Activated CD4-positive, alpha-beta T cell treated with anti-CD3 and anti-CD28 coated beads, Interleukin-2, amount 50 U/mL, for 4 hours (primary cell): ENCODE measurements at regions not wholly inside any gene's neighbourhood (a gene's known extent, or its start where the extent isn't known, plus 50 kb on each side); places are given as distances from the start of the nearest gene placed in this dataset.
"Not testable (repeated sequence)": the region's sequence is repeated elsewhere in the genome, so short reads cannot be mapped to it uniquely, and the experiment has no call there.

Experiments
- DNase-seq, 2 experiments: peaks; one replicate each; pipeline ENCODE4 v3.0.0-alpha.2; 2020

DNA sequence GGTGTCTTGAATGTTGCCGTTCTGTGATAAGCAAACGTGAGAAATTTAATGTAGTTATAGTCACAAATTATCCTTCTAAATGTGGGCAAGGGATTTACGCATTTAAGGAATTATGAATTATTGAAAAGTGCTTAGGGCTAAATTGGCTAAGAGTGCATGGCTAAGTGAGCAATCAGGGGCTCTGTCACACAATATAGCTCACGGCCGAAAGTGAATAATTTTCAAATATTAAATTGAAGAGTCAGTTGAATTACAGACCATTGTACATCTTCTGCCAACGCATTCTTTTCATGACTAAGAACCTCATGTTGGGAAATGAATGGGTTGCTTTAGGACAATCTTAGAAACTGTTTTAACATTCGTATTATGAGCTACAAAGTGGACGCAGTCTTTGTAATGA, 1832.9 kb upstream of the LRRTM1 start:
- DNase-seq, result no peak

DNA sequence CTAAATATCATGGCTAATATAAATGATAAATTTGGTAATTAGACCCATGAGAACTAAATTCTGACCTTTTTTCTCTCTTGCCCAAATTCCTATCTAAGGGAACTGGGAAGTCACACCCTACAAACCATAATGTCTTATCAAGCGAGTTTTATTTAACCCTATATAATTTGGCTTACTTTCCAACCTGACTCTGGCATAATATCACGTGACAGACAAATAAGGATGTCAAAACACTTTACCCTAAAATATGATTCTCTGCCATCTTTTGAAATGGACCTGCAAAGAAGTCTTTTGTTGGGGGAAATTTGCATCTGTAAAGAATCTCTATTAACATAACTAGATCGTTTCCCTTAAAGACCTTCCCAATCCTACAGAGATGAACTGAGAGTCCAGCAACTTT, 1823.5 kb upstream of the LRRTM1 start:
- no peak for DNase-seq

DNA sequence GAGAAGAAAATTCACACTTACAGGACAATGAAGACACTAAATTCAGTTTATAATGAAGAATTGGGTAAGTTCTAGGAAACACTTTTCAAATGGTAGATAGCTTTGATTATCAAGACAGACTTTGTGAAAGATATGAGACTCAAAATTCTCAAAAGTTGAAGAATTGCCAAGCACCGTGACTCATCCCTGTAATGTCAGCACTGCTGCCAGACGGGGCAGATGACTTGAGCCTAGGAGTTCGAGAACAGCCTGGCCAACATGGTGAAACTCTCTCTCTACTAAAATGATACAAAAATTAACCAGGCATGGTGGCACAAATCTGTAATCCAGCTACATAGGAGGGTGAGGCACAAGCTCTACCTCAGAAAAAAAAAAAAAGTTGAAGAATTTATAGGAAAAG, 1820.1 kb upstream of the LRRTM1 start:
- no peak for DNase-seq

DNA sequence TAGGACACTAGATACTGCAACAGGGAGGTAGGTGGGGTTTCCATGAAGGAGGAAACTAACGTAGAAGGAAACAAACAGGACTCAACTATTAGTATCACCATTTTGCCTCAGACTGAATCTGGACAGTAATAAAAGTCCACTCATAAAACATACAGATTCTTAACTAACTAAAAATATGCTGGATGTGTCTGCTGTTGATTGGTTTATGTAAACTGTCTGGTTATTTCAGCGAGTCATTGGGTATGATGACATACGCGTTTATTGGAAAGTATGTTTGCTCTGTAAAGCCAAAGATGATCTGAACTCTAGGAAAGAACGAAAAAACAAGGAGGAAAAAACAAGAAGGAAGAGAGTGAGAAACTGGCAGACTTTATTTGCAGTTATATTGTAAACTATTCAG, 1816.1 kb upstream of the LRRTM1 start:
- DNase-seq, result no peak

DNA sequence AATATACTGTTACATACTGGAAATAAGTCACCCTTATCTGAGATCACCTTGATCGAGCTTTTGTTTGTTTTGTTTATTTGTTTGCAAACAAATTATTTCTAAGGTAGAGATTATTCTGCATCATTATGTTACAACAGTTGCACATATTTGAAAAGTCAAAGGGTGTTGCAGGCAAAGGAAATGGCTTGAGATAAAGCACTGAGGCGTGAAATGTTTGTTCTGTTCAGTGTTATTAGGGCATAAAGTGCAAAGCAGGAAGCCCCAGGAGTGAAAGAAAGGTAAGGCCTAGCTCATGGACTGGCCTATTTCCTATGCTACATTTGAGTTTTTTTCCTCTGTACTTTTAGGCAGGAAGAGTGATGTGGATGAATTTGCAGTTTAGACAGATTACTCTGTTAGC, 1815.6 kb upstream of the LRRTM1 start:
- no peak for DNase-seq

DNA sequence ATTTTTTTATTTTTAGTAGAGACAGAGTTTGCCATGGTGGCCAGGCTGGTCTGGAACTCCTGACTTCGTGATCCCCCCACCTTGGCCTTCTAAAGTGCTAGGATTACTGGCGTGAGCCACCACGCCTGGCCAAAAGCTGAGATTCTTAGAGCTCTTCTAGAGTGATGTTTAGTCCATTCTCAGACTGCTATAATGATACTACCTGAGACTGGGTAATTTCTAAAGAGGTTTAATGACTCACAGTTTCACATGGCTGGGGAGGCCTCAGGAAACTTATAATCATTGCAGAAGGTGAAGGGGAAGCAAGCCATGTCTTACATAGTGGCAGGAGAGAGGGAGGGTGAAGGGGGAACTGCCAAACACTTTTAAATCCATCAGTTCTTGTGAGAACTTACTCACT, 1804.9 kb upstream of the LRRTM1 start:
- DNase-seq, result no peak

DNA sequence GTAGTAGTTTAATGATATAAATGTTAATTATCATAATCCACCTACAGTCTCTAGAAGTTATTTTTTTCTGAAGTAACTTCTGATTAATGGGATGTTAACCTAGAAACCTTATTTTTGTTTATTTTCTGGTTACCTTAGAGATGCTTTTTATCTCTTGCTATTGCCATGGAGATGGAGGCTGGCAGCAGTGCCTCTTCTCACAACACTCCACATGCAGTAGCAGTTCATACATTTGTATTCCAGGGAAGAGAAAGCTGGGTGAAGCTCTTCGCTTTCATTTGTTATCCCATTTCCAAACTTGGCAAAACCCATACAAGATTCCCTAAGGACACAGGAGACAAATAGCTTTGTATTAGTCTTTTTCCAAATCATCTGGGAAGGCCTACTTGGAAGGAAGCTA, 1794.1 kb upstream of the LRRTM1 start:
- no peak for DNase-seq

DNA sequence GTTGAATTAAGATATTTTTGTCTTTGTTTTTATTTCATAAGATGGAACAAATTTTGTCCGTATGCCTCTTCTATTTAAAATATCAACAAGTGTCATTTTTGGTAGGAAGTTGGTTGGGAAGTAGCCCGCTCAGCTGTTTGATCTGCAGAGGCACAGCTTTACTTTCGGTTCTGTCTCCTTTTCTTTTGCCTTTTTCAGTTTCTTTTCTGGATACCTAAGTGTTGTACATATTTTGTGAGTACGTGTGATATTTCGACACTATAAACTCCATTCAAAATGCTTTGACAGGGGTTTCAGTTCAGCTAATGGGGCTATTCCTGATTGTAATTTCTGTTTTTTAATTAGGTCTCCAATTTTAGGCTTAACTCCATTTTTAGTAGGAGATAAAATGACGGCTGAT, 1785.0 kb upstream of the LRRTM1 start:
- DNase-seq, result no peak

DNA sequence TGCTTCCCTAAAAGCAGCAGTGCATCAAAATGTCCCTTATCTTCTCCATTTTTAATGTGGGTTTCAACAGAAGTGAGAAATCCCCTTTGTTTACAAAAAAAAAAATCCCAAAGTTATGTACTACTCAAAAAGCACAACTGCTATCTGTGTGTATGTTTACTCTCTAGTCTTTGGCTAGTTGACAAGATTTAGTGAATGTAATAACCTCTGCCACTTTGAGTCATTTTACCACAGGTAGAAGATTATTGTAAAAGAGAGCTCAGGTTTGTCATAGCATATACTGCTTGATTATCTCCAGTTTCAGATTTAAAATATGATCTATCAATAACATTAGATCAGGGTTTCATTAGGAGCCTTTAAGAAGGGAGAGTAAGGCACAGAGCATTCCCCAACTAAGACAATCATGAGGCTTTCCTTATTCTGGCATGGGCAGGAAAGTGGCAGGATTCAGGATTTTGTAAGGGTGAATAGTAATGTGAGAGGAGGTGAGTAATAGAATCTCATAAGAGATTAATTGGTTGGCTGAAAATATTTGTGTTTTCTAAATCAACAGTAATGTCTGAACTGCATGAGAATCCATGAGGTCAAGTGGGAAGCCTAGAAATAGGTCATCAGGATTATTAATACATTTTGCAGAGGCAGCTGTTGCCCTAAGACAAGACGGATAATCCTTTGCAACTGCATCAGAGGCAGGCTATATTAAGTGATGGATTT, 1780.3 kb upstream of the LRRTM1 start:
- DNase-seq, result no peak

DNA sequence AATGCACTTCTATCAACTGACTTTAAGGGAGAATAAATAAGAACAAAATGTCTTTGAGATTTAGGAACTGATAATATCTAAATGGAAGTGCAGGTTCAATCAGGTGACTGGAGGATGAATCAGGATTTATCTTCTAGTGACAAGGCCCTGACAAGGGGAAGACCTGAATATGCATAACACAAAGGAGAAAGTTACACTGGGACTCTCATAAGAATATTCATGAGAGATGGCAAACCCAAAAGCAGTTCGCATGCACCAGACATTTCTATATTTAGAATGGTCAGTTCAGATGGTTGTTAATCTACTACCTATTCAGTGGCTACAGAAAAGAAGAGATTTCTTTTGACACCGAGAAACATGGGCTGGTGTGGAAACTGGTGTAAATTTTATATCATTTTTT, 1771.3 kb upstream of the LRRTM1 start:
- DNase-seq, result no peak

DNA sequence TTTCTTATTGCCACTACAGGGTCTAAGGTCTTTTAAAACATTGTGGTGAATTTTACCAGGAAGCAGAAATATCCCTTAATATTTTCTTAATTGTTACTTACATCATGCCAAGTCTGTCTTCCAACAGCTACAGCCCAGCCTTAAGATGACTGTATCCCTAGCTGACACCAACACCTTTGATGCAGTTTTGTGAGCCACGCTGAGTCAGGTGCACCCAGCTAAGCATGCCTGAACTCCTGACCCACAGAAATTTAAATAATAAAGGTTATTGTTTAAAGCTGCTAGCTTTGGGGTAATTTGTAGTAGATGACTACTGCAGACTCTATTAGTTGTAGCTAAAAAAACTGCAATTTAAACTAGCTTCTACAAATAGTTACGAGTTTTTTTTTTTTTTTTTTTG, 1757.9 kb upstream of the LRRTM1 start:
- no peak for DNase-seq

DNA sequence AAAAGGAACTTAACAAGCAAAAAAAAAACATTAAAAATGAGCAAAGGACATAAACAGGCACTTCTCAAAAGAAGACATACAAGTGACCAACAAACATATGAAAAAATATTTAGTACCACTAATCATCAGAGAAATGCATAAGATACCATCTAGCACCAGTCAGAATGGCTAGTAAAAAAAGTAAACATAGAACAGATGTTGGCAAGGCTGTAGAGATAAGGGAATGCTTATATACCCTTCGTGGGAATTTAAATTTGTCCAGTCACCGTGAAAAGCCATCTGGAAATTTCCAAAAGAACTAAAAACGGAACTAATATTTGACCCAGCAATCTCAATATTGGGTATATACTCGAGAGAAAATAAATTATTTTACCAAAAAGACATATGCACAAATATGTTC, 1751.3 kb upstream of the LRRTM1 start:
- DNase-seq, result no peak

DNA sequence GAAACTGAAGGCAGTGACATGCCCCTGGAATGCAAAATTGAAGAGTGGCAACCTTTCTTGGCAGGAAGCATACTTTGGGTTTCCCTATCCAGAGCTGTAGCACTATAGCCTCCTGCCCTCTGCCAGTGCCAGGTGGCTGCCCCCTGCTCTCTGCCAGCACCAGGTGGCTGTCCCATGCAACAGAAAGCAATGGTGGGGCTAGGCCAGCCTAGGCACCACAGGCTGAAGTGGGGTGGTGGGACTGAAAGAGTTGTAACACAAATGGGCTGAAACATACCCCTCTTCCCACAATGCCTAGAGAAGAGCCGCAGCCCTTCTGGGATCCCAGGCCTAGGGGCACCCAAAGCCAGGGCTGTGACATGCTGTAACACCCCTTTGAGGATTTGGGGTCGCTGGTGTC, 1739.3 kb upstream of the LRRTM1 start:
- DNase-seq, result no peak

DNA sequence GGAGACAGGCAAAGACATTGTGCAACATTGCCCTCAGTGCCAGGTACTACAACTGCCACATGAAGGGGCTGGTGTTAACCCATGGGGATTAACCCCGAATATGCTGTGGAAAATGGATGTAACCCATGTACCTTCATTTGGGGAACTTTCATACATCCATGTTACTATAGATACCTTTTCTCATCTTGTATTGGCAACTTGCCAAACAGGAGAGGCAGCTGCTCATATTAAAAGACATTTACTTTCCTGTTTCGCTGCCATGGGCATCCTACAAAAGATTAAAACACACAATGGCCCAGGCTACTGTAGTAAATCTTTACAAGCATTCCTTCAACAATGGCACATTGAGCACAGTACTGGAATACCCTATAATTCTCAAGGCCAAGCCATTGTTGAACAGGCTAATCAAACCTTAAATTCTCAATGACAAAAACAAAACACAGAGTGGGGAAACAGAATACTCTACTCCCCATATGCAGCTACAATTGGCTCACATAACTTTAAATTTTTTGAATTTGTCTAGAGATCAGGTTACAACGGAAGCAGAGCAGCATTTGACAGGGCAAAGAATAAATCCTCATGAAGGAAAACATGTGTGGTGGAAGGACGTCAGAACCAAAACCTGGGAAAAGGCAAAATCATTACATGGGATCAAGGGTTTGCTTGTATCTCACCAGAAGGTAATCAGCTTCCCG, 1723.5 kb upstream of the LRRTM1 start:
- DNase-seq, result no peak

DNA sequence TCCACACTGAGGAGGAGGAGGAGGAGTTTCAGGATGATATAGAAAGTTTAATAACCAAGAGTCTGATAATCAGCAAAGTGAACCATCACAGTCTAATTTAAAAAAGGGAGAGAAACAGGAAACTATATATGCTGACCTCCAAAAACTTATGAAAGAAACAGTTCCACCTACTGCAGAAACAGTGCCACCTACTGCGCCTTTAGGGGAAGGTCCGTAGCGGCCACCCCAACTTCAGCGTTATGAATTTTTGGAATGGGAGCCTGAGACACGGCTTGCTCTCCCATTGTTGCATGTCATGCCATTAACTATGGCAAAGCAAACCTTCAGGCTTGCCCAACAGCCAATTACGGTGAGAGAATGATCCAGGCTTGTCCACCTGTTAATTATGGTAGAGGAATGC, 1719.2 kb upstream of the LRRTM1 start:
- no peak for DNase-seq

DNA sequence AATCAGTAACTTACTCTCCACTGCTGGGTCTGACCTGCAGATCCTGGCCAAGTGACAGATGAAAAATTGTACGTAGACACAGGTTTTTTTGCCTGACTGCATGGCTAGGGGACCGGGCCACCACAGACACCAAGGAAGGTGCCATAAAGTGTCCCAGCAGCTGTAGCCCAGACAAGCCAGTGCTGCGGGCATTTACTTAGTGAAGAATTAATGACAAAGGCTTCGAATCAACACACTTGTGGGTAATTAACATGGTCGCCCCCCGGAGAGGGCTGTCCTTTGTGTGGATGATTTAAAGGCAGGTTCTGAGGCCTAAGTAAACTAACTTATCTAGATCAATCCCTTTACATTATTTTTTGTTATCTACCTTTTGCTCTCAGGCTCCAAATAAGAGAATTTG, 1709.1 kb upstream of the LRRTM1 start:
- no peak for DNase-seq

DNA sequence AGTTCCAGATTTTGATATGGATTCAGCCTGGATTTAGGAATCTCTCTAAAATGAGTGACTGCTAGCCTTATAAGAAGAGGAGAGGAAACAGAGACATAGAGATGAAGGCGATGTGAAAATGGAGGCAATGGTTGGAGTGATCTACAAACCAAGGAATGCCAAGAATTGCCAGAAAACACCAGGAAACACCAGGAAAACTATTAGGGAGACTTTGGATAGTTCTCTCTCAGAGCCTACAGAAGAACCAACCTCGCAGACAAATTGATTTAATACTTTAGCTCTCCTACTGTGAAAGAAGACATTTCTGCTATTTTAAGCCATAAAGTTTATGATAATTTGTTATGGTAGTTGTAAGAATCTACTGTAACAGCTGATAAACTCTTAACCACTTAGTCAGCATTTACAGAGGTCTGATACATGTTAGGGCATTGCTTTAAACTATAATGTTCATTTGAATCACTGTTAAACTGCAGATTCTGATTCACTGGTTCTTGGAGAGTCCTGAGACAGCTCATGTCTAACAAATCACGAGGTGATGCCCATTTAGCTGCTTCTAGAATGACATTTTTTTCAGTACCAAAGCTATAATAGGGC, 1702.6 kb upstream of the LRRTM1 start:
- DNase-seq, result no peak

DNA sequence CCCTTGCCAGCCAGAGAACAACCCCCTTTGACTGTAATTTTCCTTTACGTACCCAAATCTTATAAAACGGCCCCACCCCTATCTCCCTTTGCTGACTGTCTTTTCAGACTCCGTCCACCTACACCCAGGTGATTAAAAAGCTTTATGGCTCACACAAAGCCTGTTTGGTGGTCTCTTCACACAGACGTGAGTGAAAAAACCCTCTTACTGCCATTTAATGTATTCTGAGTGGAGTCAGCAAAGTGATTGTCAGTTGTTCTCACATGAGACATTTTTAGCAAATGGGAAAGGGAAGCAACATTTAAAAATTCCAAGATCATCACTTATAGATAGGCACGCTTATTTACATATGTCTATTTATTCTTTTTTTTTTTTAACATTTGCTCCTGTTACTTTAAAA, 1701.3 kb upstream of the LRRTM1 start:
- not testable (repeated sequence) for DNase-seq

DNA sequence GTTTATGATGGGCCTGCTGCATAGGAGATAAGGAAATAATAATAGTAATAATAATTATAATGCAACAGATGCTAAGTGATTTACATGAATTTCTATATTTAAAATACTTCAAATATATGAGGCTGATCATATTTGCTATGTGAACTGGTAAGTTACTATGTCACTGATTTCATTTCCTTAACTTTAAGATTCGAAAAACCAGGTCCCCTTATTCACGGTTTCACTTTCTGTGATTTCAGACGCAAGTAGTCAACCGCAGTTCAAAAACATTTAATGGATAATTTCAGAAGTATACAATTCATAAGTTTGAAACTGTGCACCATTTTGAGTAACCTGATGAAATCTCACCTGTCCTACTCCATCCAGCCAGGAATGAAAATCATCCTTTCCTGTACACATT, 1697.1 kb upstream of the LRRTM1 start:
- no peak for DNase-seq

DNA sequence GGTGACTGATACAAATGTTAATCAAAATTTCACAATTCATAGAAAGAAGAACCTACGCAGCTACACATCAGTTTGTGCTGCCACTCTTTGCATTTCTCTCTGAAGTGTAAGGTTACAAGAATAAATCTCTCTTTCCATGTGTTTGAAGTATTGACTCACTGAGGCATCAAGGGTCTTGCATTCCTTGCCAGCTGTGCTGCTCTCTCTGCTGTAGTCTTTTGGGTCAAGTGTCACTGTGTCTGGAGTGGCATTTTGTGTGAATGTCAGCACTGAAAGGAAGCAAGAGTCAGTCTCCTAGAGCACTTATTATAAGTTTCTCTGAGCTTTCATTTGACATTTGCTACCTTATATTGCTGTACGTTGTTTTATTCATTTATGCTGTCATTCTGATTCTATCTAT, 1696.1 kb upstream of the LRRTM1 start:
- DNase-seq, result no peak

DNA sequence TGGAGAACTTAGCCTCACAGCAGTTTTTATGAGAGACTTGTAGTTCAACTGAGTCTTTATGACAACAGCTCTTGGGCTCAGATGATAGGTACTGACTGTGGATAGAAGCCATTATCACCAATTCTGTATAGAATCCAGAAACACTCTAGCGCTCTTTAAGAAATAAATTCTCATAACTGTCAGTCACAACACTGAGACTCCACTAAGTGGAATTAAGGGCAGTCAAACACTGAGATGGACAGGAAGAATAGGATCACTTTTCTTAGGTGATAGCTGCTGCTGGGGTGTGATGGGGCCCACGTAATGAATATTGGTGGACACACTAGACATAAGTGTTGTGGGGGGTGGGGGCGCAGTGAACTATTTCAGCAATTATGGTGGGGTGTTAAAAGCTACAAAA, 1691.8 kb upstream of the LRRTM1 start:
- DNase-seq, result no peak

DNA sequence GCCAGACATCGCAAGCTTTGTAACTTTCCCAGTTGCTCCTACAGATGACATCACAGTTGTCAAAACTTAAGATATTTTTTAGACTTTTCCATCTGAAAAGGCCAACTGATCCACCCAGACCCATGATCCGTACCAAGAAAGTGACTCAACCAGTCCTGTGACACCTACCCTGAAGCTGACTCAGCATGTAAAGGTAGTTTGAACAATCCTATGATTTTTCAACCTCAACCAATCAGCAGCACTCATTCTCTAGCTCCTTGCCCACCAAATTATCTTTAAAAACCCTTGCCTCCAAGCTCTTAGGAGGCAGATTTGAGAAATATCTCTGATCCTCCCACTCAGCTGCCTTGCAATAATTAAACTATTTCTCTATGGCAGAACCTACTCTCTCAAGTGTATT, 1686.7 kb upstream of the LRRTM1 start:
- no peak for DNase-seq

DNA sequence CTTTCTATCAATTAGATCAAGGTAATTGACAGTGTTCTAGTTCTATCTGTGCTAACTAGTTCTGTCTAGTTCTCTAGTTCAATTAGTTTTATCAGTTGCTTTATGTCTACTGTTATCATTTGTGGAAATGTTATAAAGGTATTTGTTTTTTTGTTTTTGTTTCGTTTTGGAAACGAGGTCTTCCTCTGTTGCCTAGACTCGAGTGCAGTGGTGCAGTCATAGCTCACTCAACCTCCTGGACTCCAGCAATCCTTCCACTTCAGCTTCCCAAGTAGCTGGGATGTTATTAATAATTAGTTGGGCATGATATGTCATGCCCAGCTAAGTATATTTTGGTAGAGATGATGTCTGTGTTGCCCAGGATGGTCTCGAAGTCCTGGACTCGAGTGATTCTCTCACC, 1682.8 kb upstream of the LRRTM1 start:
- no peak for DNase-seq

DNA sequence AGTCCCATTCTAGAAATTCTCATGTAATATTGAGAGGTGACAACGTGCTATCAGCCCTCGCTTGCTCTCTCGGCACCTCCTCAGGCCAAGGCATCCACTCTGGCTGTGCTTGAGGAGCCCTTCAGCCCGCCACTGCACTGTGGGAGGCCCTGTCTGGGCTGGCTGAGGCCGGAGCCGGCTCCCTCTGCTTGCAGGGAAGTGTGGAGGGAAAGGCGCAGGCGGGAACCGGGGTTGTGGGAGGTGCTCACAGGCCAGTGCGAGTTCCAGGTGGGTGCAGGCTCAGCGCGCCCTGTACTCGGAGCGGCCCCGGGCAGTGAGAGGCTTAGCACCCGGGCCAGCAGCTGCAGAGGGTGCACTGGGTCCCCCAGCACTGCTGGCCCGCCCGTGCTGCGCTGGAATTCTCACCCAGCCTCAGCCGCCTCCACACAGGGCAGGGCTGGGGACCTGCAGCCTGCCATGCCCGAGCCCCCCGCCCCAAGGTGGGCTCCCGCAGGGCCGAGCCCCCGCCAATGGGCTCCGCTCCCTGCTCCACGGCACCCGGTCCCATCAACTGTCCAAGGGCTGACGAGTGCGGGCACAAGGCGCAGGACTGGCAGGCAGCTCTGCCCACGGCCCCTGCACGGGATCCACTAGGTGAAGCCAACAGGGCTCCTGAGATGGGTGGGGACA, 1680.6 kb upstream of the LRRTM1 start:
- DNase-seq, result no peak
